ENCODE measurements at regions not wholly inside any gene's neighbourhood (a gene's known extent, or its start where the extent isn't known, plus 50 kb on each side); places are given as distances from the start of the nearest gene placed in this dataset.

GRCh38 chr10:59517341-59517899, 155.1 kb upstream of the FAM13C start:
- no peak for TF ChIP-seq CTCF (IDR thresholded peaks at IDR 0.05)
- no peak for TF ChIP-seq POLR2A (IDR thresholded peaks at IDR 0.05)
- TF ChIP-seq EP300 (IDR thresholded peaks at IDR 0.05), result no peak
